Loucy (cell line): ENCODE measurements at regions not wholly inside any gene's neighbourhood (a gene's known extent, or its start where the extent isn't known, plus 50 kb on each side); places are given as distances from the start of the nearest gene placed in this dataset.

ENCODE experiments used
- H2AFZ ChIP-seq: fragments of 200-600 bp; sonication (generic); 2 replicates; pipeline ENCODE4 v1.6.0; 2016; ENCODE audit warnings: antibody characterized with exemption, mild to moderate bottlenecking, low read length, moderate library complexity
- H3F3A ChIP-seq: fragments of 200-600 bp; 2 replicates; pipeline ENCODE4 v1.6.0; 2016; ENCODE audit warnings: antibody characterized with exemption, low read depth, mild to moderate bottlenecking
- H3K27me3 ChIP-seq: fragments of 200-600 bp; sonication (generic); 2 replicates; pipeline ENCODE4 v1.6.1; 2014; ENCODE audit warnings: low read length, mild to moderate bottlenecking; ENCODE audit not compliant: insufficient read depth, poor library complexity, severe bottlenecking
- H3K36me3 ChIP-seq: fragments of 200-600 bp; sonication (generic); 2 replicates; pipeline ENCODE4 v1.6.1; 2016; ENCODE audit warnings: low read length; ENCODE audit not compliant: insufficient read depth
- H3K4me1 ChIP-seq: fragments of 200-600 bp; sonication (generic); 2 replicates; pipeline ENCODE4 v1.5.1; 2014; ENCODE audit warnings: low read length, mild to moderate bottlenecking; ENCODE audit not compliant: insufficient read depth, poor library complexity, severe bottlenecking
- H3K4me2 ChIP-seq: fragments of 200-600 bp; sonication (generic); 2 replicates; pipeline ENCODE4 v1.6.0; 2014; ENCODE audit warnings: antibody characterized with exemption, low read length, low read depth, mild to moderate bottlenecking; ENCODE audit not compliant: poor library complexity, severe bottlenecking
- H3K4me3 ChIP-seq: fragments of 200-600 bp; sonication (generic); 2 replicates; pipeline ENCODE4 v1.5.1; 2014; ENCODE audit warnings: low read length, mild to moderate bottlenecking, mixed read lengths; ENCODE audit not compliant: poor library complexity, severe bottlenecking
- H3K79me2 ChIP-seq: fragments of 200-600 bp; sonication (generic); 2 replicates; pipeline ENCODE4 v1.6.1; 2014; ENCODE audit warnings: low read length; ENCODE audit not compliant: insufficient read depth
- H3K9ac ChIP-seq: fragments of 200-600 bp; sonication (generic); 2 replicates; pipeline ENCODE4 v1.6.0; 2014; ENCODE audit warnings: mild to moderate bottlenecking, low read depth, low read length, moderate library complexity; ENCODE audit not compliant: poor library complexity, severe bottlenecking
- H3K9me2 ChIP-seq: fragments of 200-600 bp; sonication (generic); replicated peaks from 2 replicates; pipeline ENCODE4 v1.6.1; 2016; ENCODE audit warnings: low read depth, low read length, mixed read lengths
- H3K9me3 ChIP-seq: fragments of 200-600 bp; sonication (generic); 2 replicates; pipeline ENCODE4 v1.6.1; 2014; ENCODE audit warnings: mild to moderate bottlenecking, antibody characterized with exemption, low read length, low read depth; ENCODE audit not compliant: insufficient read depth
- H4K20me1 ChIP-seq: fragments of 200-600 bp; sonication (generic); 2 replicates; pipeline ENCODE4 v1.6.0; 2014; ENCODE audit warnings: antibody characterized with exemption, low read length, mild to moderate bottlenecking; ENCODE audit not compliant: insufficient read depth, poor library complexity, severe bottlenecking
- CTCF ChIP-seq: fragments of 200-600 bp; sonication (generic); conservative IDR thresholded peaks from 2 replicates; pipeline ENCODE4 v1.5.1; 2014; ENCODE audit warnings: mild to moderate bottlenecking, antibody characterized with exemption, low read length
- EZH2phosphoT487 ChIP-seq: fragments of 200-600 bp; IDR thresholded peaks from 2 replicates; pipeline ENCODE4 v1.6.1; 2018; ENCODE audit warnings: antibody characterized with exemption, mild to moderate bottlenecking, moderate library complexity, borderline replicate concordance

DNA sequence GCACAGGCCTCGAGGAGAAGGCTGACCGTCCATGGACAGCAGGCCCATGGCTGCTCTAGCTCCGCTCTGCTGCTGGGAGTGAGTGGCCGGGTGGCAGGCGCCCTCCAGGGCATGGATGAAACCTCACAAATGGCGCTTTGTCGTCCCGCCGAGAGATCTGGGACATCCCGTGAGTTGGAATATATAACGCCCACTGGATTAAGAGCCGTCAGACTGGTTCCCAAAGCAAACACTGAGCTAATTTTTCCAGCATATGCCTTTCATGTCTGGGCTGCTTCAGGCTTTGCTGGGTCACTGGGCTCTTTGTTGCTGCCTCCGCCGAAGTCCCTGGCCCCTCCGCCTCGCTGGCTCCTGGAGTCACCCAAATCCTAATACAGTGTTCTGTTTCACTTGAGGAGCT, 266.3 kb downstream of the FOXL1 start:
- Histone ChIP-seq H3K27me3 (no peaks in the 10 kb centered on the region), H3K9ac (no peak overlapping the region), H3K4me3 (no peak overlapping the region), H3K9me3 (no peaks in the 10 kb centered on the region), H3K36me3 (no peaks in the 10 kb centered on the region), H3K4me1 (no peaks in the 10 kb centered on the region), H3K9me2 (no peaks in the 10 kb centered on the region), H4K20me1 (no peaks in the 10 kb centered on the region), H3K79me2 (no peaks in the 10 kb centered on the region), H3K4me2 (no peak overlapping the region), H2AFZ (no peak overlapping the region), H3F3A (no peaks in the 10 kb centered on the region)
- TF ChIP-seq CTCF = no peak
- TF ChIP-seq EZH2phosphoT487 = no peak

DNA sequence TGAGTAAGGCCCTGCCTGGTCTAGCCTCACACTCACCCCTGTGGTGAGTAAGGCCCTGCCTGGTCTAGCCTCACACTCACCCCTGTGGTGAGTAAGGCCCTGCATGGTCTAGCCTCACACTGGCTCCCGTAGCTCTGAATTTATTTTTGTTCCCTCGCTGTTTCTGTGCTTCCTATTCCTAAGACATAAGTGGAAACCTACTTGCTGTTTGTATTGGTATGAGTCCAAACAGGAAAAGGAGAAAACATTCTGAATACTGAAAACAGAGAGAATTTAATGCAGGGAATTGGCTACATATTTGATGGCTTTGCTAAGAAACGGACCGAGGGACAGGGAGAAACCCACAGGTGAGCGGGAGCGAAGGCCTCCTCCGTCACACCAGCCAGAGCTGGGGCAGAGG, 267.8 kb downstream of the FOXL1 start:
- no peaks in the 10 kb centered on the region for H3K9me2 ChIP-seq
- no peaks in the 10 kb centered on the region for H3K27me3 ChIP-seq
- TF ChIP-seq EZH2phosphoT487 = no peak
- no peak for TF ChIP-seq CTCF

DNA sequence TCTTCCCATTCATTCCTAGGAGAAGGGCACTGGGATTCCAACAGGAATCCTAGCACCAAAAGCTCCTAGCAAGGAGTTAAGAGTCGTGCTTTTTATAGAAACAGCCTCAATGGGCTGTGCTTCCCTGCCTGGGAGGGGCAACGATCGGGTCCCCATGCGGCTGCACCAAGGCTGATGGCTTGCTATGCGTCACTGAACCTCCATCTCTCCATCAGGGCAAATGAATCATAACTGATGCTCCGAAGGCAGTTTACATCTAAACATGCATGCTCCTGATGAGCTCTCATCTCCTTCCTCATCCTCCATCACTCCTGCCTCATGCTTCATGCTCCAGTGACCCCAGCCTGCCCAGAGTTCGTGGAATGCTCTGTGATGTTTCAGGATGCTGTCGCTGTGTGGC, 270.5 kb downstream of the FOXL1 start:
- no peak overlapping the region for H3K4me3 ChIP-seq
- no peak overlapping the region for H3K4me2 ChIP-seq
- no peak overlapping the region for H2AFZ ChIP-seq
- H3K27me3 ChIP-seq = no peaks in the 10 kb centered on the region
- no peak overlapping the region for H3K9ac ChIP-seq
- no peaks in the 10 kb centered on the region for H3K36me3 ChIP-seq
- H3K4me1 ChIP-seq = no peaks in the 10 kb centered on the region
- no peaks in the 10 kb centered on the region for H3F3A ChIP-seq
- TF ChIP-seq EZH2phosphoT487 (no peak), CTCF (no peak)
- no peaks in the 10 kb centered on the region for H3K9me3 ChIP-seq
- no peaks in the 10 kb centered on the region for H4K20me1 ChIP-seq
- H3K79me2 ChIP-seq = no peaks in the 10 kb centered on the region
- no peaks in the 10 kb centered on the region for H3K9me2 ChIP-seq

More for the DNA sequence above, 267.8 kb downstream of the FOXL1 start:
- no peak overlapping the region for H3K4me3 ChIP-seq
- H3K4me2 ChIP-seq = no peak overlapping the region
- H3K9ac ChIP-seq = no peak overlapping the region
- no peak overlapping the region for H2AFZ ChIP-seq
- no peaks in the 10 kb centered on the region for H3K36me3 ChIP-seq
- H3K4me1 ChIP-seq = no peaks in the 10 kb centered on the region
- H3K9me3 ChIP-seq = no peaks in the 10 kb centered on the region
- H4K20me1 ChIP-seq = no peaks in the 10 kb centered on the region
- no peaks in the 10 kb centered on the region for H3K79me2 ChIP-seq
- no peaks in the 10 kb centered on the region for H3F3A ChIP-seq
